Esophagus (tissue), 2 donors: ENCODE measurements at regions not wholly inside any gene's neighbourhood (a gene's known extent, or its start where the extent isn't known, plus 50 kb on each side); places are given as distances from the start of the nearest gene placed in this dataset.

Experiments used
- H3K27ac ChIP-seq, 2 donors: one replicate each; pipeline ENCODE4 v1.5.1; 2013; ENCODE audit warnings: low read depth in 2 of 2, mild to moderate bottlenecking in 2 of 2, inconsistent platforms in 1 of 2, low read length in 1 of 2, moderate library complexity in 1 of 2
- H3K27me3 ChIP-seq, 2 donors: one replicate each; pipeline ENCODE4 v1.6.1; 2013; ENCODE audit warnings: low read length in 2 of 2, control low read depth in 1 of 2, mild to moderate bottlenecking in 1 of 2; ENCODE audit not compliant: insufficient read depth in 2 of 2, control insufficient read depth in 1 of 2
- H3K36me3 ChIP-seq, 2 donors: one replicate each; pipeline ENCODE4 v1.6.1; 2013; ENCODE audit warnings: low read length in 1 of 2; ENCODE audit not compliant: control insufficient read depth in 2 of 2, insufficient read depth in 2 of 2
- H3K4me1 ChIP-seq, 2 donors: one replicate each; pipeline ENCODE4 v1.6.1; 2013; ENCODE audit warnings: low read length in 1 of 2; ENCODE audit not compliant: control insufficient read depth in 2 of 2, insufficient read depth in 2 of 2
- H3K4me3 ChIP-seq, 2 donors: one replicate each; pipeline ENCODE4 v1.5.1; 2013; ENCODE audit warnings: low read length in 2 of 2, mild to moderate bottlenecking in 2 of 2, low read depth in 1 of 2, moderate library complexity in 1 of 2
- H3K9me3 ChIP-seq, 2 donors: one replicate each; pipeline ENCODE4 v1.6.1; 2013; ENCODE audit warnings: mild to moderate bottlenecking in 2 of 2, low read depth in 1 of 2, low read length in 1 of 2, moderate library complexity in 1 of 2; ENCODE audit not compliant: control insufficient read depth in 2 of 2, insufficient read depth in 1 of 2
- WGBS, 2 donors: extraction: QIAGEN DNeasy Blood & Tissue Kit; methylation state at CpG; one replicate each; pipeline ENCODE4 v1.1.7; 2013; 5-methylcytosine and 5-hydroxymethylcytosine counted together
- donor health status: healthy with polysubstance abuse.
- donor health status: Bipolar disorder and iron deficiency.

GRCh38 chr7:109322833-109323232 lies 753.2 kb downstream of the DNAJB9 start:
- Histone ChIP-seq H3K4me3 (no peak overlapping the region), H3K27ac (no peak overlapping the region), H3K9me3 (no peaks in the 10 kb centered on the region), H3K36me3 (no peaks in the 10 kb centered on the region), H3K27me3 (no peaks in the 10 kb centered on the region), H3K4me1 (no peaks in the 10 kb centered on the region)
- WGBS, 2 donors = 67 to 75% methylated on average over 2 of the region's 2 CpGs

GRCh38 chr7:109331423-109331822 lies 761.7 kb downstream of the DNAJB9 start:
- Histone ChIP-seq H3K27ac (no peak overlapping the region), H3K36me3 (no peaks in the 10 kb centered on the region), H3K4me1 (no peaks in the 10 kb centered on the region), H3K9me3 (no peaks in the 10 kb centered on the region), H3K27me3 (no peaks in the 10 kb centered on the region), H3K4me3 (no peak overlapping the region)
- WGBS, 2 donors = 65 to 69% methylated on average over 4 of the region's 4 CpGs

GRCh38 chr7:109335951-109336350 lies 766.3 kb downstream of the DNAJB9 start:
- Histone ChIP-seq H3K27me3 (no peaks in the 10 kb centered on the region), H3K4me1 (no peaks in the 10 kb centered on the region), H3K4me3 (no peak overlapping the region), H3K36me3 (no peaks in the 10 kb centered on the region), H3K27ac (no peak overlapping the region), H3K9me3 (no peaks in the 10 kb centered on the region)
- WGBS, 2 donors = 82 to 86% methylated on average over 3 of the region's 3 CpGs

GRCh38 chr7:109336531-109336930 lies 766.9 kb downstream of the DNAJB9 start:
- Histone ChIP-seq H3K4me1 (no peaks in the 10 kb centered on the region), H3K27ac (no peak overlapping the region), H3K4me3 (no peak overlapping the region), H3K36me3 (no peaks in the 10 kb centered on the region), H3K27me3 (no peaks in the 10 kb centered on the region), H3K9me3 (no peaks in the 10 kb centered on the region)

- H3K4me1 ChIP-seq = no peaks in the 10 kb centered on the region
- WGBS, 2 donors = 82 to 87% methylated on average over 2 of the region's 2 CpGs
- no peaks in the 10 kb centered on the region for H3K9me3 ChIP-seq
- no peaks in the 10 kb centered on the region for H3K27me3 ChIP-seq
- H3K27ac ChIP-seq = no peak overlapping the region
- no peaks in the 10 kb centered on the region for H3K36me3 ChIP-seq
- H3K4me3 ChIP-seq = no peak overlapping the region
These were observed 774.0 kb downstream of the DNAJB9 start for GRCh38 chr7:109343678-109344077.

- 89% methylated on average over 9 of the region's 9 CpGs for WGBS, 2 donors
These were observed 781.8 kb downstream of the DNAJB9 start for GRCh38 chr7:109351493-109351892.

GRCh38 chr7:109354000-109354399 lies 784.3 kb downstream of the DNAJB9 start:
- no peak overlapping the region for H3K4me3 ChIP-seq
- WGBS, 2 donors = 57 to 75% methylated on average over 3 of the region's 3 CpGs
- no peak overlapping the region for H3K27ac ChIP-seq
- H3K27me3 ChIP-seq = no peaks in the 10 kb centered on the region
- no peaks in the 10 kb centered on the region for H3K36me3 ChIP-seq
- H3K9me3 ChIP-seq = no peaks in the 10 kb centered on the region
- no peaks in the 10 kb centered on the region for H3K4me1 ChIP-seq

More at GRCh38 chr7:109351493-109351892, 781.8 kb downstream of the DNAJB9 start:
- Histone ChIP-seq H3K9me3 (no peaks in the 10 kb centered on the region), H3K27ac (no peak overlapping the region), H3K4me3 (no peak overlapping the region), H3K4me1 (no peaks in the 10 kb centered on the region), H3K27me3 (no peaks in the 10 kb centered on the region), H3K36me3 (no peaks in the 10 kb centered on the region)

GRCh38 chr7:109354552-109354951 lies 784.9 kb downstream of the DNAJB9 start:
- no peaks in the 10 kb centered on the region for H3K27me3 ChIP-seq
- no peaks in the 10 kb centered on the region for H3K9me3 ChIP-seq
- H3K27ac ChIP-seq = no peak overlapping the region
- H3K36me3 ChIP-seq = no peaks in the 10 kb centered on the region
- H3K4me1 ChIP-seq = no peaks in the 10 kb centered on the region
- no peak overlapping the region for H3K4me3 ChIP-seq
- WGBS, 2 donors = 82 to 86% methylated on average over 1 of the region's 1 CpG

GRCh38 chr7:109375823-109376222 lies 806.1 kb downstream of the DNAJB9 start:
- no peaks in the 10 kb centered on the region for H3K4me1 ChIP-seq
- no peak overlapping the region for H3K27ac ChIP-seq
- no peak overlapping the region for H3K4me3 ChIP-seq
- H3K36me3 ChIP-seq = no peaks in the 10 kb centered on the region
- H3K27me3 ChIP-seq = no peaks in the 10 kb centered on the region
- H3K9me3 ChIP-seq = no peaks in the 10 kb centered on the region

GRCh38 chr7:109376576-109376975 lies 806.9 kb downstream of the DNAJB9 start:
- Histone ChIP-seq H3K36me3 (no peaks in the 10 kb centered on the region), H3K4me1 (no peaks in the 10 kb centered on the region), H3K27ac (no peak overlapping the region), H3K9me3 (no peaks in the 10 kb centered on the region), H3K27me3 (no peaks in the 10 kb centered on the region), H3K4me3 (no peak overlapping the region)
